HEK293 (cell line): ENCODE measurements at regions not wholly inside any gene's neighbourhood (a gene's known extent, or its start where the extent isn't known, plus 50 kb on each side); places are given as distances from the start of the nearest gene placed in this dataset.

Experiments used
- CTCF ChIA-PET: fragments of 350-600 bp; formaldehyde crosslinking; extraction: SDS; loops from one replicate; lab custom pipeline; 2021; ENCODE audit warnings: antibody characterized with exemption; lab: Yijun Ruan, JAX
- POLR2A ChIA-PET: fragments of 300-600 bp; formaldehyde crosslinking; extraction: SDS; loops from one replicate; lab custom pipeline; 2020; ENCODE audit warnings: antibody characterized with exemption, inconsistent platforms; lab: Yijun Ruan, JAX
- H3K27ac ChIP-seq: fragments of 200-500 bp; sonication (Bioruptor generic); 2 replicates; pipeline ENCODE4 v1.5.1; 2014; ENCODE audit warnings: low read depth, low read length, control low read depth, inconsistent platforms; ENCODE audit errors: extremely low read depth
- H3K36me3 ChIP-seq, 2 experiments: fragments of 200-500 bp in 1 of 2; sonication (Bioruptor generic) in 1 of 2; 1 replicate in 1 of 2; 2 replicates in 1 of 2; pipeline ENCODE4 v1.5.1; 2014 to 2017; ENCODE audit warnings: inconsistent platforms in 2 of 2, low read length in 2 of 2; ENCODE audit not compliant: control insufficient read depth in 2 of 2, insufficient read depth in 1 of 2
- H3K4me1 ChIP-seq: fragments of 200-500 bp; sonication (Bioruptor generic); 2 replicates; pipeline ENCODE4 v1.5.1; 2014; ENCODE audit warnings: mild to moderate bottlenecking, low read length, inconsistent platforms; ENCODE audit not compliant: control insufficient read depth, insufficient read depth
- H3K4me3 ChIP-seq: 2 replicates; pipeline ENCODE4 v1.5.1; 2011; ENCODE audit warnings: low read depth, mild to moderate bottlenecking, control low read depth, low read length, moderate library complexity
- H3K9me3 ChIP-seq: fragments of 200-500 bp; sonication (Bioruptor generic); 2 replicates; pipeline ENCODE4 v1.5.1; 2014; ENCODE audit warnings: low read depth, low read length, inconsistent platforms; ENCODE audit not compliant: control insufficient read depth, insufficient read depth
- ATF2 ChIP-seq: fragments of 450-650 bp; formaldehyde crosslinking; IDR thresholded peaks from 2 replicates; pipeline ENCODE4 v1.5.1; 2016; ENCODE audit warnings: missing biosample characterization, missing genetic modification characterization, low read depth
- GLI4 ChIP-seq: fragments of 450-650 bp; formaldehyde crosslinking; IDR thresholded peaks from 2 replicates; pipeline ENCODE4 v1.5.1; 2016; ENCODE audit warnings: missing biosample characterization, missing genetic modification characterization
- KLF8 ChIP-seq: fragments of 450-650 bp; formaldehyde crosslinking; IDR thresholded peaks from 2 replicates; pipeline ENCODE4 v1.5.1; 2016; ENCODE audit warnings: missing biosample characterization, missing genetic modification characterization
- KLF9 ChIP-seq: fragments of 450-650 bp; formaldehyde crosslinking; IDR thresholded peaks from 2 replicates; pipeline ENCODE4 v1.5.1; 2016; ENCODE audit warnings: missing biosample characterization, missing genetic modification characterization, low read depth
- MYNN ChIP-seq: fragments of 450-650 bp; formaldehyde crosslinking; IDR thresholded peaks from 2 replicates; pipeline ENCODE4 v1.5.1; 2016; ENCODE audit warnings: missing biosample characterization, missing genetic modification characterization, borderline replicate concordance
- SP7 ChIP-seq: fragments of 450-650 bp; formaldehyde crosslinking; IDR thresholded peaks from 2 replicates; pipeline ENCODE4 v1.5.1; 2016; ENCODE audit warnings: missing biosample characterization, missing genetic modification characterization
- ZBTB1 ChIP-seq: fragments of 450-650 bp; formaldehyde crosslinking; IDR thresholded peaks from 2 replicates; pipeline ENCODE4 v1.5.1; 2016; ENCODE audit warnings: missing biosample characterization, missing genetic modification characterization
- ZBTB17 ChIP-seq: fragments of 450-650 bp; formaldehyde crosslinking; IDR thresholded peaks from 2 replicates; pipeline ENCODE4 v1.5.1; 2016; ENCODE audit warnings: missing biosample characterization, missing genetic modification characterization
- ZNF157 ChIP-seq: fragments of 450-650 bp; formaldehyde crosslinking; IDR thresholded peaks from 2 replicates; pipeline ENCODE4 v1.5.1; 2016; ENCODE audit warnings: missing biosample characterization, missing genetic modification characterization
- ZNF169 ChIP-seq: fragments of 450-650 bp; formaldehyde crosslinking; IDR thresholded peaks from 2 replicates; pipeline ENCODE4 v1.5.1; 2016; ENCODE audit warnings: missing biosample characterization, missing genetic modification characterization
- ZNF221 ChIP-seq: fragments of 450-650 bp; formaldehyde crosslinking; IDR thresholded peaks from 2 replicates; pipeline ENCODE4 v1.5.1; 2017; ENCODE audit warnings: missing biosample characterization, missing genetic modification characterization, borderline replicate concordance
- ZNF280D ChIP-seq: fragments of 450-650 bp; formaldehyde crosslinking; IDR thresholded peaks from 2 replicates; pipeline ENCODE4 v1.5.1; 2016; ENCODE audit warnings: missing biosample characterization, missing genetic modification characterization
- ZNF391 ChIP-seq: fragments of 450-650 bp; formaldehyde crosslinking; IDR thresholded peaks from 2 replicates; pipeline ENCODE4 v1.5.1; 2016; ENCODE audit warnings: low read depth, missing biosample characterization, missing genetic modification characterization, borderline replicate concordance
- ZNF449 ChIP-seq: fragments of 450-650 bp; formaldehyde crosslinking; IDR thresholded peaks from 2 replicates; pipeline ENCODE4 v1.5.1; 2017; ENCODE audit warnings: missing biosample characterization, mild to moderate bottlenecking, missing genetic modification characterization, moderate library complexity
- ZNF510 ChIP-seq: fragments of 450-650 bp; formaldehyde crosslinking; IDR thresholded peaks from 2 replicates; pipeline ENCODE4 v1.5.1; 2018; ENCODE audit warnings: mild to moderate bottlenecking, missing genetic modification characterization, missing biosample characterization; ENCODE audit not compliant: insufficient replicate concordance
- ZNF529 ChIP-seq: fragments of 450-650 bp; formaldehyde crosslinking; IDR thresholded peaks from 2 replicates; pipeline ENCODE4 v1.5.1; 2017; ENCODE audit warnings: missing genetic modification characterization, missing biosample characterization; ENCODE audit not compliant: insufficient replicate concordance
- ZNF571 ChIP-seq: fragments of 450-650 bp; formaldehyde crosslinking; IDR thresholded peaks from 2 replicates; pipeline ENCODE4 v1.5.0; 2017; ENCODE audit warnings: missing biosample characterization, missing genetic modification characterization
- ZNF600 ChIP-seq: fragments of 450-650 bp; formaldehyde crosslinking; IDR thresholded peaks from 2 replicates; pipeline ENCODE4 v1.5.1; 2016; ENCODE audit warnings: missing biosample characterization, missing genetic modification characterization
- ZNF624 ChIP-seq: fragments of 450-650 bp; formaldehyde crosslinking; IDR thresholded peaks from 2 replicates; pipeline ENCODE4 v1.5.1; 2017; ENCODE audit warnings: missing biosample characterization, missing genetic modification characterization
- ZNF626 ChIP-seq: fragments of 450-650 bp; sonication (Bioruptor Pico); formaldehyde crosslinking; IDR thresholded peaks from 2 replicates; pipeline ENCODE4 v1.5.1; 2018; ENCODE audit warnings: missing biosample characterization, missing genetic modification characterization, inconsistent platforms
- ZNF660 ChIP-seq: fragments of 450-650 bp; IDR thresholded peaks from 2 replicates; pipeline ENCODE4 v1.5.1; 2018; ENCODE audit warnings: missing biosample characterization, mild to moderate bottlenecking, missing genetic modification characterization

GRCh38 chr20:40769677-40770285, 80.7 kb upstream of the MAFB start:
- Histone ChIP-seq H3K4me1 (no peaks in the 10 kb centered on the region), H3K36me3 (no peaks in the 10 kb centered on the region), H3K27ac (no peak overlapping the region), H3K9me3 (no peaks in the 10 kb centered on the region), H3K4me3 (no peak overlapping the region)
- CTCF ChIA-PET, result interaction anchor here (0.7 kb wide), 1 partner anchor 271 kb away, joined by 3 read pairs; no protein-coding TSS in a partner anchor
- POLR2A ChIA-PET, result no interaction called here
- TF ChIP-seq ZNF529 (tag by site-specific recombination), result no peak
- no peak for TF ChIP-seq ATF2 (tag by site-specific recombination)
- no peak for TF ChIP-seq ZNF157 (tag by site-specific recombination)
- TF ChIP-seq ZNF391, result no peak
- TF ChIP-seq, all 188 proteins: peak for 0

- TF ChIP-seq ZNF280D (tag by site-specific recombination), result no peak
- no peak for TF ChIP-seq GLI4 (tag by site-specific recombination)
- no peak for TF ChIP-seq ZNF660 (tag by site-specific recombination)
- ChIA-PET POLR2A (no interaction called here), CTCF (interaction anchor here (0.6 kb wide), 1 partner anchor 588 kb away, joined by 4 read pairs; no protein-coding TSS in a partner anchor)
- Histone ChIP-seq H3K36me3 (no peaks in the 10 kb centered on the region), H3K4me1 (no peaks in the 10 kb centered on the region), H3K27ac (no peak overlapping the region), H3K9me3 (no peaks in the 10 kb centered on the region), H3K4me3 (no peak overlapping the region)
Measured at GRCh38 chr20:40770564-40771307, 81.7 kb upstream of the MAFB start.

GRCh38 chr20:40771308-40771610, 82.2 kb upstream of the MAFB start:
- ChIA-PET CTCF (no interaction called here), POLR2A (no interaction called here)
- Histone ChIP-seq H3K4me3 (no peak overlapping the region), H3K36me3 (no peaks in the 10 kb centered on the region), H3K4me1 (no peaks in the 10 kb centered on the region), H3K9me3 (no peaks in the 10 kb centered on the region), H3K27ac (no peak overlapping the region)
- TF ChIP-seq ZNF510 (tag by site-specific recombination) (no peak), MYNN (no peak), ZNF221 (tag by site-specific recombination) (no peak), ZNF571 (no peak), ZBTB17 (tag by site-specific recombination) (no peak), ZNF280D (tag by site-specific recombination) (no peak), ZNF626 (tag by site-specific recombination) (no peak), ZNF449 (no peak), ZBTB1 (tag by site-specific recombination) (no peak), ZNF624 (tag by site-specific recombination) (no peak), KLF9 (no peak), ZNF169 (tag by site-specific recombination) (no peak), KLF8 (tag by site-specific recombination) (no peak), ZNF600 (tag by site-specific recombination) (no peak), SP7 (no peak)
